Sigmoid colon (tissue), 4 donors: ENCODE measurements at regions not wholly inside any gene's neighbourhood (a gene's known extent, or its start where the extent isn't known, plus 50 kb on each side); places are given as distances from the start of the nearest gene placed in this dataset.

Experiments
- POLR2A ChIP-seq, 2 donors: fragments of 450-650 bp; IDR thresholded peaks; one replicate each; pipeline ENCODE4 v1.6.1; 2016; ENCODE audit warnings: antibody characterized with exemption in 2 of 2, mild to moderate bottlenecking in 2 of 2, moderate library complexity in 2 of 2
- POLR2AphosphoS5 ChIP-seq, 4 donors: sonication (generic); formaldehyde crosslinking; IDR thresholded peaks; one replicate each; pipeline ENCODE4 v1.6.1; 2017; ENCODE audit warnings: antibody characterized with exemption in 4 of 4
- TF ChIP-seq, protein P1 (sequence below), 4 experiments: fragments of 450-650 bp in 3 of 4; fragments of 200-600 bp in 1 of 4; IDR thresholded peaks; one replicate each; pipeline ENCODE4 v1.5.1; 2016 to 2019; ENCODE audit warnings: antibody characterized with exemption in 4 of 4, mild to moderate bottlenecking in 3 of 4, moderate library complexity in 2 of 4

DNA sequence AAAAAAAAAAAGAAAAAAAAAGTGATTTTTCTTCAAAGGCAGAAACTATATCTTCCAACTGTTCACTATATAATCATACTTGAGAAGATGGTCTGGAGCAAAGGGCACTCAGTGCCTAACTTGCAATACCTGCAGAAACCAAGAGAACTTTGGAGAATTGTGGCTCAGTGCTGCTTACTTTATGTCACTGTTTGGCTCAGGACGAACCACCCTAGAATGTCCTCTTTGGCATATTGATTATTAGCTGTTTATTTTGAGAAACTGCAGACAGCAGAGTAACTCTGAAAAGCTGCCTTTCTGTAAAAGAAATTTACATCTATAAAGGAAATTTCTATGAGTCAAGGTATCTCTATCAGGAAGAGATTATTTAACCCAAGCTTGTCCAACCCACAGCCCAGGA is 100.2 kb downstream of the BBS10 start:
- TF ChIP-seq POLR2A (IDR thresholded peaks at IDR 0.05) (no peak), POLR2AphosphoS5 (IDR thresholded peaks at IDR 0.05) (no peak)
- TF ChIP-seq, protein P1, sequence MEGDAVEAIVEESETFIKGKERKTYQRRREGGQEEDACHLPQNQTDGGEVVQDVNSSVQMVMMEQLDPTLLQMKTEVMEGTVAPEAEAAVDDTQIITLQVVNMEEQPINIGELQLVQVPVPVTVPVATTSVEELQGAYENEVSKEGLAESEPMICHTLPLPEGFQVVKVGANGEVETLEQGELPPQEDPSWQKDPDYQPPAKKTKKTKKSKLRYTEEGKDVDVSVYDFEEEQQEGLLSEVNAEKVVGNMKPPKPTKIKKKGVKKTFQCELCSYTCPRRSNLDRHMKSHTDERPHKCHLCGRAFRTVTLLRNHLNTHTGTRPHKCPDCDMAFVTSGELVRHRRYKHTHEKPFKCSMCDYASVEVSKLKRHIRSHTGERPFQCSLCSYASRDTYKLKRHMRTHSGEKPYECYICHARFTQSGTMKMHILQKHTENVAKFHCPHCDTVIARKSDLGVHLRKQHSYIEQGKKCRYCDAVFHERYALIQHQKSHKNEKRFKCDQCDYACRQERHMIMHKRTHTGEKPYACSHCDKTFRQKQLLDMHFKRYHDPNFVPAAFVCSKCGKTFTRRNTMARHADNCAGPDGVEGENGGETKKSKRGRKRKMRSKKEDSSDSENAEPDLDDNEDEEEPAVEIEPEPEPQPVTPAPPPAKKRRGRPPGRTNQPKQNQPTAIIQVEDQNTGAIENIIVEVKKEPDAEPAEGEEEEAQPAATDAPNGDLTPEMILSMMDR (IDR thresholded peaks at IDR 0.05), result no peak
